Mammary epithelial cell (primary cell): ENCODE measurements at regions not wholly inside any gene's neighbourhood (a gene's known extent, or its start where the extent isn't known, plus 50 kb on each side); places are given as distances from the start of the nearest gene placed in this dataset.

Source experiments
- EZH2 ChIP-seq: IDR thresholded peaks from 2 replicates; pipeline ENCODE4 v1.6.1; 2012; ENCODE audit warnings: low read length, inconsistent platforms, borderline replicate concordance
- TF ChIP-seq, protein P1 (sequence below), 2 donors: IDR thresholded peaks in 1 of 2; conservative IDR thresholded peaks in 1 of 2; 2 replicates each; pipeline ENCODE4 v1.5.1; 2011 to 2012; ENCODE audit warnings: inconsistent platforms in 2 of 2, low read length in 2 of 2, mild to moderate bottlenecking in 2 of 2, control low read depth in 1 of 2, low read depth in 1 of 2; ENCODE audit not compliant: insufficient read depth in 1 of 2; ENCODE audit errors: extremely low read depth in 1 of 2

DNA sequence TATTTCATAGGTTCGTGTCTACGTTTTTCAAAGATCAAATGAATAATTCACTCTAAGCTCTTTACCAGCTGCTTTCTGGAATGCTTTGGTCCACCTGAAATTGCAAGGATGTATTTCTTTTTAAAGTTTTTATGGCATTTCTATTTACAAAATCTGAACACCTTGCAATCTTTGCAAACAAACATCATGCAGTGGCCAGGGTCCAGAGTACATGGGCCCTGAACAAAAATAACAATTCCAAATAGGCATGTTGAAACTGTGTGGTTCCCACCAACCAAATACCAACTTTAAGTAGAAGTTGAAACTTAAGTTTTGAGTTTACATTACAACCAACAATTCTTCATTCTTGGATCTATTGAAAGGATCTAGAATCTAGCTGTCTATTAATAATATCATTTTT, 180.1 kb upstream of the FTMT start:
- TF ChIP-seq, protein P1, sequence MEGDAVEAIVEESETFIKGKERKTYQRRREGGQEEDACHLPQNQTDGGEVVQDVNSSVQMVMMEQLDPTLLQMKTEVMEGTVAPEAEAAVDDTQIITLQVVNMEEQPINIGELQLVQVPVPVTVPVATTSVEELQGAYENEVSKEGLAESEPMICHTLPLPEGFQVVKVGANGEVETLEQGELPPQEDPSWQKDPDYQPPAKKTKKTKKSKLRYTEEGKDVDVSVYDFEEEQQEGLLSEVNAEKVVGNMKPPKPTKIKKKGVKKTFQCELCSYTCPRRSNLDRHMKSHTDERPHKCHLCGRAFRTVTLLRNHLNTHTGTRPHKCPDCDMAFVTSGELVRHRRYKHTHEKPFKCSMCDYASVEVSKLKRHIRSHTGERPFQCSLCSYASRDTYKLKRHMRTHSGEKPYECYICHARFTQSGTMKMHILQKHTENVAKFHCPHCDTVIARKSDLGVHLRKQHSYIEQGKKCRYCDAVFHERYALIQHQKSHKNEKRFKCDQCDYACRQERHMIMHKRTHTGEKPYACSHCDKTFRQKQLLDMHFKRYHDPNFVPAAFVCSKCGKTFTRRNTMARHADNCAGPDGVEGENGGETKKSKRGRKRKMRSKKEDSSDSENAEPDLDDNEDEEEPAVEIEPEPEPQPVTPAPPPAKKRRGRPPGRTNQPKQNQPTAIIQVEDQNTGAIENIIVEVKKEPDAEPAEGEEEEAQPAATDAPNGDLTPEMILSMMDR (conservative IDR thresholded peaks at IDR 0.05 in 1 of 2, IDR thresholded peaks at IDR 0.05 in 1 of 2; ENCODE audit: extremely low read depth in 1 of 2, insufficient read depth in 1 of 2, low read depth in 1 of 2, low read length in 2 of 2), result no peak
- TF ChIP-seq EZH2, result no peak
